Heart right ventricle (tissue), 16 donors: ENCODE measurements at regions not wholly inside any gene's neighbourhood (a gene's known extent, or its start where the extent isn't known, plus 50 kb on each side); places are given as distances from the start of the nearest gene placed in this dataset.

Source experiments
- ATAC-seq, 8 donors: fragments of 200-7000 bp; cut with Tn5 transposase; one replicate each; pipeline ENCODE4 v1.9.1; 2020; ENCODE audit warnings: mild to moderate bottlenecking in 8 of 8, moderate library complexity in 8 of 8, moderate number of reproducible peaks in 1 of 8
- DNase-seq, 2 donors: peaks; one replicate each; pipeline ENCODE4 v3.0.0-alpha.2; 2020
- H3K27ac ChIP-seq, 10 donors: fragments of 200-600 bp; sonication (generic) in 2 of 10; one replicate each; pipeline versions ENCODE4 v1.5.0 to v1.8.0; 2020 to 2022; ENCODE audit warnings: mild to moderate bottlenecking in 3 of 10
- H3K27me3 ChIP-seq, 7 donors: fragments of 200-600 bp; one replicate each; pipeline ENCODE4 v1.8.0; 2021 to 2022; ENCODE audit warnings: mild to moderate bottlenecking in 2 of 7
- H3K36me3 ChIP-seq, 9 donors: fragments of 200-600 bp; sonication (generic) in 1 of 9; one replicate each; pipeline versions ENCODE4 v1.5.0 to v1.8.0; 2020 to 2022; ENCODE audit warnings: mild to moderate bottlenecking in 2 of 9
- H3K4me1 ChIP-seq, 9 donors: fragments of 200-600 bp; sonication (generic) in 1 of 9; one replicate each; pipeline versions ENCODE4 v1.5.0 to v1.8.0; 2020 to 2022; ENCODE audit warnings: mild to moderate bottlenecking in 4 of 9
- H3K4me3 ChIP-seq, 10 donors: fragments of 200-600 bp; sonication (generic) in 2 of 10; one replicate each; pipeline versions ENCODE4 v1.5.0 to v1.8.0; 2020 to 2022; ENCODE audit warnings: mild to moderate bottlenecking in 7 of 10, moderate library complexity in 2 of 10
- H3K9me3 ChIP-seq, 11 donors: fragments of 200-600 bp in 10 of 11; sonication (generic) in 2 of 11; one replicate each; pipeline versions ENCODE4 v1.5.0 to v1.8.0; 2013 to 2022; ENCODE audit warnings: mild to moderate bottlenecking in 2 of 11, control low read depth in 1 of 11, moderate library complexity in 1 of 11
- WGBS, 2 donors: extraction: QIAGEN DNeasy Blood & Tissue Kit; methylation state at CpG; one replicate each; pipeline ENCODE4 v1.1.7; 2013; ENCODE audit warnings: inconsistent platforms in 1 of 2; 5-methylcytosine and 5-hydroxymethylcytosine counted together
- intact Hi-C, 10 donors: fragments of 100-400 bp; cut with DNase I; formaldehyde crosslinking; loops; one replicate each; pipeline versions ENCODE4 v1.11.1 to v1.14.2; 2022
- TF ChIP-seq, protein P1 (sequence below), 9 donors: fragments of 200-600 bp; sonication (generic) in 2 of 9; IDR thresholded peaks; one replicate each; pipeline versions ENCODE4 v1.5.0 to v1.8.0; 2021 to 2022; ENCODE audit warnings: antibody characterized with exemption in 9 of 9, mild to moderate bottlenecking in 5 of 9, moderate library complexity in 1 of 9
- donor health status: Arrhythmogenic right ventricular cardiomyopathy.
- donor health status: ischemic (EF 13 %, LVEDD 7.1; RV severe dilation, severe dysfunction).
- donor health status: healthy with polysubstance abuse.
- donor health status: DM: no; HTN: yes; CAD: no.
- donor health status: DM: no; HTN: no; CAD: no.
- donor health status: ischemic (EF 25% LVEDD 6.9; RV normal size, moderate dysfunction).
- donor health status: ischemic (EF 25% LVEDD 5.7; RV mildly dilated, moderate dysfunction).
- donor health status: healthy.
- donor health status: DM: yes; HTN: yes; CAD: no.
- donor health status: Ischemic cardiomyopathy.
- donor health status: ischemic (EF 35%, LVEDD 5.7; RV mildly dilated, moderate dysfunction).
- donor health status: nonischemic (EF 11% LVEDD 7.7; RV severe dilation, severe dysfunction).
- donor health status: DM: yes; HTN: yes; CAD: no.
- donor health status: PGD.
- donor health status: ischemic (EF 29% LVEDD 5.4; RV normal size, mild dysfunction).
- donor health status: nonischemic (EF 23%, LVEDD 6.1; RV moderate dilation, normal function).

- H3K27ac ChIP-seq, result no peak overlapping the region
- no peaks in the 10 kb centered on the region for H3K36me3 ChIP-seq
- H3K4me1 ChIP-seq, result peaks cover 0 to 23% (median 17%) of the 10 kb centered on the region in 9 donors
- H3K9me3 ChIP-seq, result no peaks in the 10 kb centered on the region
- H3K27me3 ChIP-seq, result peaks cover 0 to 82% (median 0%) of the 10 kb centered on the region in 7 donors
- TF ChIP-seq, protein P1, sequence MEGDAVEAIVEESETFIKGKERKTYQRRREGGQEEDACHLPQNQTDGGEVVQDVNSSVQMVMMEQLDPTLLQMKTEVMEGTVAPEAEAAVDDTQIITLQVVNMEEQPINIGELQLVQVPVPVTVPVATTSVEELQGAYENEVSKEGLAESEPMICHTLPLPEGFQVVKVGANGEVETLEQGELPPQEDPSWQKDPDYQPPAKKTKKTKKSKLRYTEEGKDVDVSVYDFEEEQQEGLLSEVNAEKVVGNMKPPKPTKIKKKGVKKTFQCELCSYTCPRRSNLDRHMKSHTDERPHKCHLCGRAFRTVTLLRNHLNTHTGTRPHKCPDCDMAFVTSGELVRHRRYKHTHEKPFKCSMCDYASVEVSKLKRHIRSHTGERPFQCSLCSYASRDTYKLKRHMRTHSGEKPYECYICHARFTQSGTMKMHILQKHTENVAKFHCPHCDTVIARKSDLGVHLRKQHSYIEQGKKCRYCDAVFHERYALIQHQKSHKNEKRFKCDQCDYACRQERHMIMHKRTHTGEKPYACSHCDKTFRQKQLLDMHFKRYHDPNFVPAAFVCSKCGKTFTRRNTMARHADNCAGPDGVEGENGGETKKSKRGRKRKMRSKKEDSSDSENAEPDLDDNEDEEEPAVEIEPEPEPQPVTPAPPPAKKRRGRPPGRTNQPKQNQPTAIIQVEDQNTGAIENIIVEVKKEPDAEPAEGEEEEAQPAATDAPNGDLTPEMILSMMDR (IDR thresholded peaks at IDR 0.05), result peak in 6 of 9 donors; percentile 9 to 54 (median 30)
- H3K4me3 ChIP-seq, result no peak overlapping the region
- DNase-seq, result no peak
- 73 to 77% methylated on average over 4 of the region's 4 CpGs for WGBS, 2 donors
- intact Hi-C loops, result loop anchor here in 1 of 10 donors (10.0 kb wide), 1 partner anchor 101 kb away; the partner anchor contains the start of gene CTNNA1
- peak in 2 of 8 donors; percentile 51 to 60 for ATAC-seq
Measured at GRCh38 chr5:138653502-138653901, 78.3 kb upstream of the HSPA9 start.

DNA sequence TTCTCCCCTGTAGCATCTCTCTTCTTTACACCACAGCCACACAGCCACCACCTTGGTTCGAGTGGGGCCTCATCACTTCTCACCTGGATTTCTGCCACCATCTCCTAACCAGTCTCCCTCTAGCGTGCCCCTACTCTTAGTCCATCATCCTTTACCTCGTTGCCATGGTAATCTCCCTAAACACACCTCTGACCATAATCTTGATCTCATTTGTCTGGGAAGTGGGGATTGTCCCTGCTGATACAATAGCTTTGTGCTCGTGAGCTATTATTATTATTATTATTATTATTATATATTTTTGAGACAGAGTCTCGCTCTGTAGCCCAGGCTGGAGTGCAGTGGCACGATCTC lies 76.5 kb upstream of the HSPA9 start:
- ATAC-seq (no peak), DNase-seq (no peak)
- intact Hi-C loops, result loop anchor here in 1 of 10 donors (10.0 kb wide), 1 partner anchor 103 kb away; the partner anchor contains the start of gene CTNNA1
- Histone ChIP-seq H3K36me3 (no peaks in the 10 kb centered on the region), H3K4me1 (peaks cover 0 to 25% (median 15%) of the 10 kb centered on the region in 9 donors), H3K27ac (no peak overlapping the region), H3K27me3 (peaks cover 0 to 75% (median 0%) of the 10 kb centered on the region in 7 donors), H3K4me3 (no peak overlapping the region), H3K9me3 (no peaks in the 10 kb centered on the region)
- TF ChIP-seq, protein P1 (IDR thresholded peaks at IDR 0.05), result no peak
- 82 to 89% methylated on average over 6 of the region's 6 CpGs for WGBS, 2 donors

DNA sequence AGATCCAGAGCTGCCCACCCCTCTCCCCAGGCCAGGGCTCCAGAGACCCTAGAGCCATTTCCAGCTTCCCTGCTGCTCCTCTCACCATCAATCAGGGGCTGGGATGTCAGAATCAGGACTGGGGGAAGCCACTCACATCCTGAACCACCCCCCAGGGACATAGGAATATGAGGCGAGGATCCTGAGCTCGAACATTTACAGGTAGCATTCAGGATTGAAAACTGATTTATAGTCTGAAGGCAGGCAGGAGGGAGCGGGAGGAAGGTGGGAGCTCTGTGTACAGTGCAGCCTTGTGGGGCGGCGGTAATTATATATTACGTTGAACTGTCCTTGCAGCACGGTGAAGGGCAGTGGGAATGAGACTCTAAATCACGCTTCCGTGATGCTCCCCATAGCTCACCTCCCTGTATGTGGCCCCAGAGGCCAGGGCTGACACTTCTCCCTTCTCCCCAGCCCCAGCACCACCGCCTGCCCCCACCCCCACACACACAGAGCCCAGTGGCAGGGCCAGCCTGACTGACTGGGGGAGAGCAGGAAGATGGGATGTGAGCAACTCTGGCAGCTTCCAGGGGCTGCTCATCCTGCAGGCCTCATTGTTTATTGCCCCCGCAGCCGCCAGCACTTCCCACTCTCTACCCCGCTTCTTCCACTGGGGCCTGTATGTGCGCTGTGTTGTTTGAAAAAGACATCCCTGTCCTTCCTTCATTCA lies 76.0 kb upstream of the HSPA9 start:
- DNase-seq, result no peak
- Histone ChIP-seq H3K27ac (no peak overlapping the region), H3K36me3 (no peaks in the 10 kb centered on the region), H3K27me3 (peaks cover 0 to 70% (median 0%) of the 10 kb centered on the region in 7 donors), H3K4me3 (no peak overlapping the region), H3K4me1 (peaks cover 0 to 25% (median 15%) of the 10 kb centered on the region in 9 donors), H3K9me3 (no peaks in the 10 kb centered on the region)
- 73% methylated on average over 14 of the region's 14 CpGs for WGBS, 2 donors
- no peak for ATAC-seq
- intact Hi-C loops, result loop anchor here in 1 of 10 donors (10.0 kb wide), 1 partner anchor 104 kb away; the partner anchor contains the start of gene CTNNA1
- TF ChIP-seq, protein P1 (IDR thresholded peaks at IDR 0.05), result no peak

DNA sequence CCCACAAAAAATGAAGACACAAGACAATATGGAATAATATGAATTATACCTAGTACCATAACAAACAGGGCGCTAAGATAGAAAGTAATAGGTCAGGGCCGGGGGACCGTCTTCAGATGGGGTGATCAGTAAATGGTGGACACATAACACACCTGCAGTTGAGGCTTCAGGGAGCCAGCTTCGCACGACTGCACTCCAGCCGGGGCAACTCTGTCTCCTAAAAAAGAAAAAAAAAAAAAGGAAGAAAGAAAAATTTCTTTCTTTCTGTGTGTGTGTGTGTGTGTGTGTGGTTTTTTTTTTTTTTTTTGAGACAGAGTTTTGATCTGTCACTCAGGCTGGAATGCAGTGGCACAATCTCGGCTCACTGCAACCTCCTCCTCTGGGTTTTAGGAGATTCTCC lies 75.0 kb upstream of the HSPA9 start:
- DNase-seq (no peak), ATAC-seq (no peak)
- H3K9me3 ChIP-seq, result no peaks in the 10 kb centered on the region
- no peak overlapping the region for H3K27ac ChIP-seq
- no peaks in the 10 kb centered on the region for H3K36me3 ChIP-seq
- 93 to 95% methylated on average over 7 of the region's 7 CpGs for WGBS, 2 donors
- peaks cover 0 to 25% (median 15%) of the 10 kb centered on the region in 9 donors for H3K4me1 ChIP-seq
- TF ChIP-seq, protein P1 (IDR thresholded peaks at IDR 0.05), result no peak
- H3K4me3 ChIP-seq, result no peak overlapping the region
- peaks cover 0 to 65% (median 0%) of the 10 kb centered on the region in 7 donors for H3K27me3 ChIP-seq
- intact Hi-C loops, result loop anchor here in 1 of 10 donors (10.0 kb wide), 1 partner anchor 105 kb away; the partner anchor contains the start of gene CTNNA1
